IPS-NIHi7 (cell line): ENCODE measurements at regions not wholly inside any gene's neighbourhood (a gene's known extent, or its start where the extent isn't known, plus 50 kb on each side); places are given as distances from the start of the nearest gene placed in this dataset.
"Not testable (repeated sequence)": the region's sequence is repeated elsewhere in the genome, so short reads cannot be mapped to it uniquely, and the experiment has no call there.

Source experiments
- DNase-seq: peaks from one replicate; pipeline ENCODE4 v3.0.0; 2012; ENCODE audit warnings: mixed read lengths; ENCODE audit errors: extremely low spot score

GRCh38 chr20:41719151-41719550, 101.0 kb upstream of the CHD6 start:
- no peak for DNase-seq

- no peak for DNase-seq
Observed at GRCh38 chr20:41717483-41717882, 99.3 kb upstream of the CHD6 start.

DNA sequence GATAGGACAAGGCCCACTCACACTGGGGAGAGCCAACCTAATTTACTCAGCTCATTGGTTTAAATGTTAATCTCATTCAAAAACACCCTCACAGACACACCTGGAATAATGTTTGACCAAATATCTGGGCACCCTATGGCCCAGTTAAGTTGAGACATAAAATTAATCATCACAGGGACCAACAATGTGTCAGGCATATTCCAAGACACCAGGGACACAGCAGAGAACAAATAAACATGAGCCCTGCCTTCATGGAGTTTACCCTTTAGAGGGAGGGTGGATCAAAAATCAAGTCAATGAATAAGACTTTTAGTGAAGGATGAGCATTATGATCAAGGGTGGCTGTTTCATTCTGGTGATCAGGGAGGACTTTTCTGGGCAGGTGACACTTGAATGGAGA, 98.7 kb upstream of the CHD6 start:
- no peak for DNase-seq

DNA sequence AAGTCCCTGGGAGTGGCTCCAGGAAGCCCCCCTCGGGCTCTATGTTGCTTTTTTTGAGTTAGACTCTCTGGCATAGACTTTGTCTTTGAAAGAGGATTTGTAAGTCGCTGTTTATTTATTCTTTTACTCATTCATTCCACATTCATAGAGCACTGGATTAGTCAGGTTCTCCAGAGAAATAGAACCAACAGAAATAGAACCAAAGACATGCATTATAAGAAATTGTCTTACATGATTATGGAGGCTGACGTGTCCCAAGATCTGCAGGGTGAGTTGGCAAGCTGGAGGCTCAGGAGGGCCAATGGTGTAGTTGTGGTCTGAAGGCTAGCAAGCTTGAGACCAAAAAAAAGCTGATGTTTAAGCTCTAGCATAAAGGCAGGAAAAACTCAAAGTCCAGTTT, 98.3 kb upstream of the CHD6 start:
- no peak for DNase-seq

DNA sequence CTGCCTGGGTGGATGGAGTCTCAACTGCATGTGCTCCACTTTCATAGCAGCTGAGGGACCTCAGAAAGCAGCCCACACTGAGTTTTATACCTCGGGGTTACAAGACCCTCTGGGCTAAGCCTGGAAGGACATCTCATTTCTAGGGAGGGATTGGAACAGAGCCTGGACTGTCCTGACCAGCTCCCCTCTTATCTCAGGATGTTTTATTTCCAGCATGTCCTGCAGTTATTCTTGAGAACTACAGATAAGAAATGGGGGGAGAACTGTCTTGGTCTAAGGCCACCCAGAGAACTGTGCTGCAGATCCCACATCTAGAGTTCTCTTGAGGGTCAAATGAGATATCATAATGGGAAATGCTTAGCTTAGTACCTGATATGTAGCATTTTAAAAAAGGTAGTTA, 97.3 kb upstream of the CHD6 start:
- DNase-seq = no peak

DNA sequence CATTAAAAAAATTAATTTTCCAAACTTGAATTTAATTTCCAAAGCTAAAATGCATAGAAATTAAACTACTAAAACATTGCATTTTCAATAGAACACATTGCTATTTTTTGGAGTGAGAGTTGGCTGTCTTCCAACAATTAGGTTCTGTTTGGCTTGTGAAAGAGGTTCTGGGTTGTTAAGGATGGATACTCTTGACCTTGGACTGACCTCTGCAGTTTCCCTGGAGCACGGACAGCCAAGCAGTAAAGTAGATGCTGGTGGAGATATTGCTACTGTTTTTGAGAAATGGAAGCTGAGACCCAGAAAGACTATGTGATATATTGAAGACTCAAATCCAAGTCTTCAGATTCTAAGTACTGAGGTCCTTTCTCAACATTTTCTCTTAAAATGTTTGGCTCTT, 95.9 kb upstream of the CHD6 start:
- no peak for DNase-seq

DNA sequence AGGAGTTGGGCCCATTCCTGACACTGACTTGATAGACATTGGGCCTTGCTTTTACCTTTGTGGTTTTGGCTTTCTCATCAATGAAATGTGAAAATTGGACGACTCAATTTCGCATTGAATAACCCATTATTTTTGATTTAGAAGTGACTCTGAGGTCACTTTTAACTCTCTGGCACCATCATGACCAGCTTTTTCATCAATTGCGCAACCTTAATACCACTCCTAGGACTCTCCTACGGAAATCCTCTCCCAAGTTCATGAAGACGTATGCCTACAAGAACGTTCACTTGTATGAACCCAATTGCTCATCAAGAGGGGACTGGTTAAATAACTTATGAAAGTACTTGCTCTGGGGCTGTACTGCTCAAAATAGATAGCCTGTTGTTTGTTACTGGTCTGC, 86.7 kb upstream of the CHD6 start:
- no peak for DNase-seq

DNA sequence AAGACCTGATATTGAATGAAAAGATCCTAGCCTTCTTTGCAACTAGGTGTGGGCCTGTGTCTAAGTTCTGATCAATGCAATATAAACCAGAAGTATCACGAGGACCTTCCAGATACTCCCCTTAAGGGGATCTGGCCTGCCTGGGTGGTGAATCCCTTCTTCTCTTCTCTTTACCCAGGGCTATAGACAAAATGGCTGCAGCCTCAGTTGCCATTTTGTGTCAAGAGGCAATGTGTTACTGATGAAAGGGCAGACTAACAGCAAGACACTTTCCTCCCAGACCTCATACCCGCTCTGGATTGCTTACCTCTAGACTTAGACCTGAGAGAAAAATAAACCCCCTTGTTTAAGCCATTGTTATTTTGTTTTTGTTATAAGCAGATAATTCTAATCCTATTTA, 84.5 kb upstream of the CHD6 start:
- DNase-seq = no peak

GRCh38 chr20:41701588-41702348, 83.6 kb upstream of the CHD6 start:
- DNase-seq = no peak

GRCh38 chr20:41699673-41700072, 81.5 kb upstream of the CHD6 start:
- not testable (repeated sequence) for DNase-seq

GRCh38 chr20:41697861-41698559, 79.8 kb upstream of the CHD6 start:
- peak; percentile 55 for DNase-seq

DNA sequence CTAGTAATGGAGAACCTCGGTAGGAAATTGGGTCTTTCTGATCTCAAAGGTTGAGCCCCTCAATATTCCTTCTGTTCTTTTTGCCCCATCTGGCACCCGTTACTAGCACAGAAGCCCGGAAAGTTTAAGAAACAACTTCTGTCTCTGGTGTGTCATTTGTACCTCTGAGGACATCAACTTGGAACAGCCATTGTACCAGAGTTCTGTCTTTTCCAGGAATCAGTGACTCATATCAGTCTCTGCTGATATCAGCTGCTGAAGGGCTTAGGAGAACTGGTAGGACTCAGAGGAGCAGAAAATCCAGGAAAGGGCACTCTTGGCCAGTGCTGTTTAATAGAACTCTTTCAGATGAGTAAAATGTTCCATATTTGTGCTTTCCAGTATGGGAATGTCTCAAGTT, 78.3 kb upstream of the CHD6 start:
- DNase-seq = no peak

DNA sequence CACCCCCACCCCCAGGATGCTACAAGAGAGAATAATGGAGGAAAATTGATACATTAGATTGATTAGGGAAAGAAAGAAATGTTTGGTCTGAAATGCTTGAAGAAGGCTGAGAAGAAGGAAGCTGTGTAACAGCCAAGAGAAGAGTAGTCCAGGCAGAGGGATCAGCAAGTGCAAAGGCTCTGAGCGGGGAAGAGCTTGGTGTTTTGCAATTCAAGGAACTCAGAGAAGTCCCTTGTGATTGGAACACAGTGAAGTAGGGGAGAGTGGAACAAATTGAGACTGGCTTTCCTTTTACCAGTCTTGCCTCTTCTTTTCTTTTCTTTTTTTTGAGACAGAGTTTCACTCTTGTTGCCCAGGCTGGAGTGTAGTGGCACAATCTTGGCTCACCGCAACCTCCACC, 76.6 kb upstream of the CHD6 start:
- no peak for DNase-seq

GRCh38 chr20:41693136-41693979, 75.2 kb upstream of the CHD6 start:
- DNase-seq = peak; percentile 75

GRCh38 chr20:41692479-41693135, 74.4 kb upstream of the CHD6 start:
- peak; percentile 80 for DNase-seq

- DNase-seq = no peak
Observed at GRCh38 chr20:41691443-41691842, 73.3 kb upstream of the CHD6 start.

DNA sequence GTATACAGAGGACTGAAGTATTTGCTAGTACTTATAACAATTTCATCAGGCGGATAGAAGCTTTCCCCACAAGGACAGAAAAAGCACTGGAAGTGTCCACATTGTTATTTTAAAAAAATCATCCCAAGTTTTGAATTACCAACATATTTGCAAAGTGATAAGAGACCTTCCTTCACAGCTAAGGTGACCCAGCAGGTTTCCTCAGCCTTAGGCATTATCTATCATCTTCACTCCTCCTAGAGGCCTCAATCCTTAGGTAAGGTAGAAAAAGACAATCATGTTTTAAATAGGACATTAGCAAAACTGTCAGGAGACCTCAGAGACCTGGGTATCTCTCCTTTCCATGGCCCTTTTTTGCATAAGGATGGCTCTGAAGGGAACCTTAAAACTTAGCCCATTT, 72.5 kb upstream of the CHD6 start:
- DNase-seq = no peak

DNA sequence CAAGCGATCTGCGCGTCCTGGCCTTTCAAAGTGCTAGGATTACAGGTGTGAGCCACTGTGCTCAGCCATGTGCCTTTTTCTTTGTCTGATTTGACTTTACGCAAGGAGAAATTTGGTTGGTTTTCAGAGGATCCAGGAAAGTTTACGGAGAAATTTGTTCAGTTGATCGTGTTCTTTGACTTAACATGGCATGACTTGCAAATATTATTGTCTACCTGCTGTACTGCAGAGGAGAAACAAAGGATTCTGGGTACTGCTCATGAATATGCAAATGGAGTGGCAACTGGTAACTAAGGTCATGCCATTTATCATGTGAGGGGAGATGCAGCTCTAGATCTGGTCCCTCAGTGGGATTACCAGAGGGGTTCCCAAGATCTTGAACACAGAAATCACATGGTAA, 68.8 kb upstream of the CHD6 start:
- no peak for DNase-seq

GRCh38 chr20:41685145-41685544, 67.0 kb upstream of the CHD6 start:
- DNase-seq = not testable (repeated sequence)

- no peak for DNase-seq
Observed at GRCh38 chr20:41678799-41679198, 60.6 kb upstream of the CHD6 start.

GRCh38 chr20:41672282-41672681, 54.1 kb upstream of the CHD6 start:
- no peak for DNase-seq

DNA sequence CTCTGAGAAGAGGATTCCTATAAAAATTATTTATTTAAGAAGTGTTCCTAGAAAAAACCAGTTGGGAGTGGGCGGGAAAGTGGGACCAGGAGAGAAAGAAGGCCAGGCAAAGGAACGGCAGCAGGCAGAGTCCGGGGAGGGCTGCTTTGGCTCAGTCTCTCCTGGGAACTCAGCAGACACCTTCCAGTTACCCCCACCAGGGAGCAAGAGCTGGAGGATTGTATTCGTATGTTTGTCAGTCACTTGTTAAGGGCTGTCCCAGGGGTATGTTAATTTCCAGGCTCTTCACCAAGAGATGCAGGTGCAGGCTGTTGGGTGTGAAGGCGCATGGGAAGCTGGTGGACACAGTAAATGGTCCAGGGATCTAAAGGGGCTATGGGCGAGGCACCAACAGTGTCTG, 53.0 kb upstream of the CHD6 start:
- no peak for DNase-seq
